Erythroblast (primary cell): ENCODE measurements at regions not wholly inside any gene's neighbourhood (a gene's known extent, or its start where the extent isn't known, plus 50 kb on each side); places are given as distances from the start of the nearest gene placed in this dataset.
A peak's percentile ranks its signal among the peaks of the same experiment; 100 is the strongest.
"Not testable (repeated sequence)": the region's sequence is repeated elsewhere in the genome, so short reads cannot be mapped to it uniquely, and the experiment has no call there.

ENCODE experiments used
- DNase-seq, 2 experiments: peaks; one replicate each; lab custom pipeline; 2025; lab: John Stamatoyannopoulos, UW
- GATA1 ChIP-seq: IDR thresholded peaks from 2 replicates; pipeline ENCODE4 v1.6.1; 2011; ENCODE audit warnings: low read depth, mild to moderate bottlenecking, control low read depth, low read length, moderate library complexity
- POLR2A ChIP-seq: IDR thresholded peaks from 2 replicates; pipeline ENCODE4 v1.6.1; 2011; ENCODE audit warnings: mild to moderate bottlenecking, low read length

DNA sequence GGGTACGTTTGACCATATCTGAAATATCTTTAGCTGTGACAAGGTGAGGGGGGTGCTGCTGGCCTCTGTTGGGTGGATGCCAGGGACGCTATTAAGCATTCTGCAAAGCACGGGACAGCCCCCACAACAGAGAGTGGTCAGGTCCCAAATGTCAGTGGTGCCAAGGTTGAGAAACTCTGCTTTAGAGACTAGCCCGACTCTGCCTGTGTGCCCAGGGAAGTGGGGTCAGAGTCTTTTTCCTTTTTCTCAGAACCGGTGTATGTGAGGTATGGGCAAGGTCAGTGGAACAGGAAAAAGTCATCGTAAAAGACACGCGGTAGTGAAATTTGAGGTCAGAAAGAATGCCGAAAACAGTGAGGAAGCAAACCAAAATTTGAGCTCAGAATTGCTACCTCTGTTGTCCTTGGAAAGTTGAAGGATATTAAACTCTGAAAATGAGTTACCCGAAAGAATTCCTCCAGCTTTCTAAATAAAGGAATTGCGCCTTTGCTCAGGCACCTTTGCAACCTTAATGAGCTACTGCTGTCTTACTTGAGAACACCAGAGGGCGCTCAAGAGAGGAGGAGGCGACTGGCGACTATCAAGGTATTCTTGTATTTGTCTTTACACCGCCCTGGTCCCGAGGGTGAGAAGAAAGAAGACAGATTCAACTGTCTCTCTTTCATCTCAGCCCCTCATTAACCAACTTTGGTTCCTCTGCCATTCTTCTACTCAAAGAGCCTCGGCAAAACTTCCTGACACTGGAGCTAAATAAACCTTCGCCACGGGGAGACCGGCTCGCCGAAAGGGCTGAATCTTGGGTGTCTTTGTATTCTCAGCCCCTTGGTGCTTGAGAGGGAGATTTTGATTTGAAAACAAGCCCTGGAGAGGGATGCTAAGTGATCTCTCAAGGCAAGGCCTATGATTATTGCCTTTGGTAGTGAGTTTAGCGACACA is 85.4 kb upstream of the OLIG2 start:
- peak; percentile 54 to 75 for DNase-seq
- TF ChIP-seq GATA1: no peak

DNA sequence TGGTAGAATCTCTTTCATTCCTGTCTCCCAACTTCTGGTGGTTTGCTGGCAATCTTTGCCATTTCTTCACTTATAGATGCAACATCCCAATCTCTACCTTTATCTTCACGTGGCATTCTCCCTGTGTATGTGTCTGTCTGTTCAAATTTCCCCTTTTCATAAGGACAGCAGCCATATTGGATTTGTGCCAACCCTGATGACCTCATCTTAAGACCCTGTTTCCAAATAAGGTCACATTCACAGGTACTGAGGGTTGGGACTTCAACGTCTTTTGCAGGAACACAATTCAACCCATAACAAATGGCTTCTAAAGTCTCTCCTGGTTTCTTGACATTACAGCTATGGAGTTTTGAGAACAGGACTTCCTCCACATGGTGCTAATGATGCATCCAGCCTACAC is 84.5 kb upstream of the OLIG2 start:
- no peak for TF ChIP-seq GATA1
- no peak for TF ChIP-seq POLR2A

DNA sequence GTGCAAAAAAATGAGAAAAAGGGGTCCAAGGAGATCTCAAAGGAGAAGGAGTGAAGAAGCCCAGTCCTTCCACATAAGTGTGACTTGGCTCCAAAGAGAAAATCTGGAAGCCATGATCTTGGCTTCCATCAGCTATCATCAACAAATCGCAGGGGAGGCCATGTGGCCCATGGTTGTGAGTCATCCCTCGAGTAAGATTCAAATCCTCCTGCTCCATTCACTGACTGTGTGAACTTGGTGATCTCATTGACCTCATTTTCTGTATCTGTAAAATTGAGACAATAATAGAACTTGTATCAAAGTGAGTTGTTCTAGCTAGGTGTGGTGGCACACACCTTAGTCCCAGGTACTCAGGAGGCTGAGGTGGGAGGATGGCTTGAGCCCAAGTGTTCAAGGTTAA is 79.1 kb upstream of the OLIG2 start:
- no peak for TF ChIP-seq POLR2A
- TF ChIP-seq GATA1: no peak

More for the DNA sequence above, 84.5 kb upstream of the OLIG2 start:
- no peak for DNase-seq

DNA sequence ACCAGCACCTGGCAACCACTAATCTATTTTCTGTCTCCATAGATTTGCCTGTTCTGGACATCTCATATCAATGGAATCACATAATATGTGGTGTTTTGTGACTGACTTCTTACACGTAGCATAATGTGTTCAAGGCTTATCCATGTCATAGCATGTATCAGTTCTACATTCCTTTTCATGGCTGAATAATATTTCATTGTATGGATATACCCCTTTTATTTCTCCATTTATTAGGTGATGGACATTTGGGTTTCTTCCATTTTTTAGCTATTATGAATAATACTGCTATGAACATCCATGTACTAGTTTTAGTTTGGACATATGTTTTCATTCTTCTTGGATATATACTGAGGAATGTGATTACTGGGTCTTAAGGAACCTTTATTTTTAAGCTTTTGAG is 78.0 kb upstream of the OLIG2 start:
- no peak for TF ChIP-seq GATA1
- no peak for TF ChIP-seq POLR2A
- DNase-seq: no peak

More for the DNA sequence above, 79.1 kb upstream of the OLIG2 start:
- no peak for DNase-seq

DNA sequence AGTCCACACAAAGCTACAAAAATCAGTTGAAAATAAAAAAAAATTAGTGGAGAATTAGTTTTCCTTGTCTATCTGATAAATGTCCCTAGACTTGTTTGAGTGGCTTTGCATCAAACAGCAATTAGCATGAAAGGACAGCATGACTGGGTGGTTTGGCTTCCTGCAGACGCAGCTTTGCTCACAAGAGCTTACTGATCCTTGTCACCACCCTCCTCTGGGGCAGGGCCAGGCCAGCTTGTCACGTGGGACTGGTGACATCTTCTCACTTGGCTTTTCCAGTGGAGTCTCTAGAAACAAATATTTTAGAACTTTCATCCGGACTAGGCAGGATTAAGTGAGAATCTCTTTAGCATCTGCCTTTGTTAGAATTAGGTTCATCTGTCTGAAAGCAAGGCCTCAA is 76.0 kb upstream of the OLIG2 start:
- peak in 1 of 2 experiments; percentile 9 for DNase-seq
- TF ChIP-seq POLR2A (no peak), GATA1 (no peak)

DNA sequence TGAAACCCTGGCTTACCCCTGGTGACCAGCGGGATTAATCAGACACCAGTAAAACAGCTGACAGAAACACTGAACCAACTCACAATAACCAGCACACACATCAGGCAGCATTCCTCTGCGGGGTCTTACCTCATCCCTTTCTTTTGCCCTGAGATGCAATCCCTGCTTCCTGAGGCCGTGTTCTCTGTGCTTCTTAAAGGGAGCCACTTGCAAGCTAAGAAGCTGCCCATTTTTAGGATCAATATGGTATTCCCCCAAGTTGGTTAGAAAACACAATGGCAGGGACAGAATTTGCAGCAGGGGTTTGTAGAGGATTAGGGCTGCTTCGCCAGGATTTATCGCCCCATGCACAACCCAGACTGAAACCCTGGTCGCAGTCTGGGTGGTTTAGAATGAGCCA is 74.7 kb upstream of the OLIG2 start:
- TF ChIP-seq POLR2A: no peak
- no peak for TF ChIP-seq GATA1
- no peak for DNase-seq

DNA sequence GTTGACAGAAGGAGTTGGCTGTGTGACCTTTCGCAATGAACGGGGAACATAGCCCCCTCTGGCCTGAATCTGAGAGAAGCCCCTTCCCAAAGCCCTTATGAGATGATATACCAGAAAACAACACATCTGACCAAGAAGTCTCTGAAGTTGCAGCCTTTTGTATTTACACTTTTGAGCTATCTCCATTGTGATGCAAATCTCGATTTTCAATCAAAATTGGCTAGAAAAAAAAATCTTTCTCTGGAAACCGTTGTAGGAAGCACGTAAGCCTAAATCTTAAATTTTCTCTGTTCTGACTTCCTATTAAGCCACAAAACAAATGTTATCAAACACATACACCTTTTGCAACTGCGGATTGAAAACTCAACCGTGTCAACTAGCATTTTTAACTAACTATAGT is 71.4 kb upstream of the OLIG2 start:
- DNase-seq: no peak
- no peak for TF ChIP-seq POLR2A
- no peak for TF ChIP-seq GATA1

DNA sequence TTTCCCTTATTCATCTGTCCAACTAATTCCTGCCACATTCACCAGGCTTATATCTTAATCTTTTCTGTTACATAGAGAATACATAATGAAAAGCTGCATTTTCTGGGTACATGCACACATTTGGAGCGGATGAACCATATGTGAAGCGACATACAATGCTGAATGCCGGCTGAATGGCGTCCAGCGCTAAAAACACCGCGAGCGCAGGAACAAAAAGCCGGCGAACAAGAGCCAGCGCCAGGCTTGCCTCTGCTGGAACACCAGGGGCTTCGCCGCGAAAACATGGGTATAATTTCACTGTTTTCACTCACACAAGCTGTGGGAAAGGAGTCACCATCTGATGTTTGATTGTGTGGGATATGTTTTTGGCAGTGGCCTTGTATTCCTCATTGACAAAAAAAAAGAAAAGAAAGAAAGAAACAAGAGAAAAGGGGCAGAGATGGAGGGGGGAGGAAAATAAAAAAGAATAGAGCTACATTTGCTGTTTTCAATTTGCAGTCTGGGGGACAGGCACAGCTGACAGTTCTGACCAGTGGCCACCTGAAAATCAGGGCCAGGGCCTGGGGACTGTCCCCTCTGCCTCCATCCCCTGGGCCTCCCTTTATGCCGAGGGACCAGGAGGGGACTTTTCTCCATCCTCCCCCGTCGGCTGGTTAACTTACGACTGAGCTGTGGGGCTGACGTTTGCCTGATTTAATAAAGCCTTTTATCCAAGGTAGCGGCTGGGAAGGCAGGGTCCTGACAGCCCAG is 70.2 kb upstream of the OLIG2 start:
- DNase-seq: no peak
- TF ChIP-seq POLR2A: no peak
- no peak for TF ChIP-seq GATA1

DNA sequence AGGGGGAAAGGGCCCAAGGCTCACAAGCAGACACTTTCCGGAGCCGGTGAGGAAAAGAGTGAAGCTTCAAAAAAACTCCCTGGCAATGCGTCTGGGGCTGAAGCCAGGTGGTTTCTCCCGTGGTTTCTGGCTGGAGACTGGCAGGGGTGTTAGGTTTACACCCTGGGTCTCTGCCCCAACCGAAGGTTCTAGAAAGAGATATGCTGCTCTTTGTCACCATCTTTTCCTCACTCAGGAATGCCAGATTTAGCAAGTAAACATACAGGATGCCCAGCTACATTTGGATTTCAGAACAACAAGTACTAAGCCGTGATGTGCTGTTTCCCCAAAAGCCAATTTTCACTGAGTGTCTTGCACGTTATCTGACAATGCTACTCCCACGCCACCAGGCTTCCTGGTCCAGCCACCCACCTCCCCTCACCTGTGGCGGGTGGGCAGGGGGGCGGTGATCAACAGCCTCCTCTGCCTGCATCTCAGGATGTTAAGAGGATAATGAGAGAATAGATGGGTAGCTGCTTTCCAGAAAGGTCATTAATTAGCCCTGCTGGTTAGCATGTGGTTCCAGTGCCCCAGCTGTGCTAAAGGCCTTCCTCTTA is 69.6 kb upstream of the OLIG2 start:
- TF ChIP-seq GATA1 (no peak), POLR2A (no peak)
- DNase-seq: no peak

DNA sequence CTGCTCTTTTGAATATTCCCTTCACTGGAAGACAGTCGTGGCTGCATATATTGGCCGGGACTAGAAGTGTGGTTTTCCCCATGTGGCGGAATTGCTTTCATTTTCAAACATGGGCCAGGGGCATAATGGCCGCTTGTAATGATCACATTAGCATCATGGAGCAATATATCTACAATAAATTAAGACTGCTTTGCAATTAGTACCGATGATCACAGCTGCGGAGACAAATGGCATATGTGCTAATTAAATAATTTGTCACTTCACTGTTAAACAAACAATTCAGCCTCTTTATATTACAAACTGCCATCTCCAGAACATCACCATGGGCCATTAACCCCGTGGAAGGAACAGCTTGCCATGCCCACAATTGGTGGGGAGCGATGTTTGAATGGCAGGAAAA is 68.2 kb upstream of the OLIG2 start:
- TF ChIP-seq GATA1: no peak
- TF ChIP-seq POLR2A: no peak
- no peak for DNase-seq

DNA sequence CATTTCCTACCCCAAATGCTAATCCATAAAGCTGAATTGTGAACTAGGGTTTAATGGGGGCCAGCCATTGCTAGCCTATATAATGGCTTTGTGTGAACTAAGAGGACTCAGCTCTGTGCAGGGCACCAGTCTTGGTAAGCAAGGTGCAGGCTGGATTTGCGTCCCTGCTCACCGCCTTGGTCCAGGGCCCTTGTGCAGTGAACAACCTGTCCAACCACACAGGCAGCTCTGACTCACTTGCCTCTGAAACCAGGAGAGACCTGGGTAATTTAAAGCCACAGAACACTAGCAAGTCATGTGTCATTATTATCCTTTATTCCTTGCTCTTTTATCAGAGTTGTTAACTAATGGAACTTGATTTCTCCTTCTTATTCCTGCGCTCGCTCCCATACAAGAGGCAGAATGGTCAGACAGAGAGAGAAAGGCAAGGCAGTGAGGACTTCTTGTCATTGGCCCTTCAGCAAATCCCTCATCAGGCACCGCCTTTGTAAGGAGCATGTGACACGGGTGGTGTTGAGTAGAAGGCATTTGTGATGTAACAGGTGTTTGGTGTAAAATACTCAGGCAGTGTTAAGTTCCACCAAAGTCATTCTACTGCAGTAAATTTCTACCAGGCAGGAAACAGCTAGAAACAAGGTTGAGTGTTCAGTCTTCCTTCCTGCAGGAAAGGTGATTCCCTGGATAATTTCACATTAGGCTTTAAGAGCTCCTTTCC is 67.3 kb upstream of the OLIG2 start:
- DNase-seq: no peak
- TF ChIP-seq GATA1: no peak
- no peak for TF ChIP-seq POLR2A

DNA sequence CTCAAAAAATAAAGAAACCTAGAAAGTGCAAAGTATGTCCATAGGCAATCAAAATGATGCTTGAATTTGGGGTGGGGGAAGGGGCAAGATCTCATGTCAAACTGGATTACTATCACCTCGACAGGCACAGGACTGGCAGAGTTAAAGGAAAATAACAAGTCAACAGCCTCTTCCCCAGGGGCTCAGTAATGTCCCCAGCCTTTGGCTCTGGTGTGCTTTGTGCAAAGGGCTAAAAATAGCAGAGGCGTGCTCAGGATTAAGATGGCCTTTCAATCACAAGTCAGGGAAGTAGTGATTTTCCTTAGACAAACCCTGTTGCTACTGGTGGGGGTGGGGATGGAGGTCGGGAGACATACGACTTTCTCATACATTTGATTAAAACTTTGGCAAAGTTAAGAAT is 63.5 kb upstream of the OLIG2 start:
- TF ChIP-seq GATA1 (no peak), POLR2A (no peak)
- no peak for DNase-seq

DNA sequence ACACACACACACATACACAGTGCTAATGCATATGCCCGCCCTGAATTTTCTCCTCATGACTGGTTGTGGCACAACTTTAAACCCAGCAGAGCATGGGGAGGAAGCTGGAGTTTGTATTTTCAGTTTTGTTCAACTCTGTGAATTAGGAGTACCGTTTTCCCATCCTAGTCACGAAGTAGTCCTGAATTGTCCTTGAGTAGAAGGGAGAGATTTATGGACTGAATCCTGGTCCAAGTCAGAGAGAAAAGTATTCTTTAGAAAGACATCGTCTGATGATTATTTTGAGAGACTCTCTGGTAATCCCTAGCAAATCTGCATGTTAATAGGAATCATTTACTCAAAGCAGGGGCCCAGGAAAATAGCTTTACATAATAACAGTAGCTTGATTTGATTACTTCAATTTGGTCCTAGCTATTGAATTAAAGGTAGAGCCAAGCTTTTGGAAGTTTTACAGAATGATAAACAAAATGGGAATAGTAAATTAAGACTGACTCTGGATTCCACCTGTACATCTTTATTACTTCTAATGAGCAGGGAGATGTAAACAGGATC is 60.5 kb upstream of the OLIG2 start:
- DNase-seq: no peak
- TF ChIP-seq POLR2A (no peak), GATA1 (no peak)

DNA sequence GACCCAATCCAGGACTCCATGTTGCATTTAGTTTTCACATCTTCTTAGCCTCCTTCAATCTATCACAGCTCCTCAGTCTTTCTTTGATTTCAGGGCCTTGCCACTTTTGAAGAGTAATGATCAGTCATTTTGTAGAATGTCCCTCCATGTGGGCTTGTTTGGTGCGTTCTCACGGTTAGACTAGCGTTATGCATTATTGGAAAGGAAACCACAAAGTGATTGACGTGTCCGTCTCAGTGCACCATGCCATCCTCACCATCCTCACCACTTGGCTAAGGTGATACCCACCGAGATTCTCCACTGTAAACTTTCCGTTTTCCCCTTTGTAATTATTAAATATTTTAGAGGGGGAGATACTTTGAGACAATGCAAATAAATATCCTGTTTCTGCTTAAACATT is 59.6 kb upstream of the OLIG2 start:
- TF ChIP-seq GATA1 (no peak), POLR2A (no peak)
- DNase-seq: no peak

DNA sequence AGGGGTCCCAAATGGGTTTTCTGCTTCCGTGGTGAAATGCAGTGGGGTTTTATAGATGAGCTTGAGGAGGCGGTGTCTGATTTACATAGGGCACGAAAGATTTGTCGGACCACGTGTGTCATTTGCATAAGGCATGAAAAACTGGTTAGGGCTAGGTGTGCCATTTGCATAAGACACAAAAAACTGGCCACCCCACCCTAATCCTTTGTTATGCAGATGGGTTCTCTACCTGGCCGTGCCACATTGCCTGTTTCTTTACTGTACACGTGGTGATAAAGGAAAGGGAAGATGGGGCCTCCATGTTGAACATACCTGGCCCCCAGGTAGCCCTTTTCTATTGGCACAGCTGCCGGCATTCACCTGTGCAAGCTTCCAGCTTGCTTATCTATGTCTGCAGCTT is 57.6 kb upstream of the OLIG2 start:
- DNase-seq: not testable (repeated sequence)
